Natural killer cell (primary cell): ENCODE measurements at regions not wholly inside any gene's neighbourhood (a gene's known extent, or its start where the extent isn't known, plus 50 kb on each side); places are given as distances from the start of the nearest gene placed in this dataset.

ENCODE experiments used
- ATAC-seq, 3 donors: fragments of 150-1000 bp in 2 of 3; fragments of 200-7000 bp in 1 of 3; cut with Tn5 transposase; 1 replicate in 1 of 3; 2 replicates in 2 of 3; pipeline ENCODE4 v1.10.0; 2021; ENCODE audit warnings: mild to moderate bottlenecking in 2 of 3, moderate library complexity in 2 of 3
- DNase-seq, 2 donors: peaks; one replicate each; pipeline versions ENCODE4 v3.0.0 to v3.0.0-alpha.2; 2013 to 2021; ENCODE audit warnings: mixed read lengths in 1 of 2
- H3K27ac ChIP-seq: one replicate; pipeline ENCODE4 v1.5.1; 2013; ENCODE audit warnings: mild to moderate bottlenecking, low read length
- H3K27me3 ChIP-seq: one replicate; pipeline ENCODE4 v1.6.1; 2013; ENCODE audit warnings: low read length; ENCODE audit not compliant: control insufficient read depth, insufficient read depth
- H3K36me3 ChIP-seq: one replicate; pipeline ENCODE4 v1.6.1; 2013; ENCODE audit warnings: low read length; ENCODE audit not compliant: control insufficient read depth, insufficient read depth
- H3K4me1 ChIP-seq: one replicate; pipeline ENCODE4 v1.6.1; 2013; ENCODE audit warnings: low read length; ENCODE audit not compliant: control insufficient read depth, insufficient read depth
- H3K4me3 ChIP-seq: one replicate; pipeline ENCODE4 v1.5.1; 2013; ENCODE audit warnings: low read length
- H3K9me3 ChIP-seq: one replicate; pipeline ENCODE4 v1.6.1; 2013; ENCODE audit warnings: low read length; ENCODE audit not compliant: control insufficient read depth, insufficient read depth
- H3K27ac Mint-ChIP-seq, 2 donors: one replicate each; pipeline ENCODE4 v1.8.0; 2022; ENCODE audit warnings: mild to moderate bottlenecking in 2 of 2, mixed read lengths in 2 of 2, moderate library complexity in 1 of 2
- H3K27me3 Mint-ChIP-seq, 2 donors: one replicate each; pipeline ENCODE4 v1.8.0; 2022; ENCODE audit warnings: low read depth in 2 of 2, mixed read lengths in 2 of 2
- H3K36me3 Mint-ChIP-seq: one replicate; pipeline ENCODE4 v1.8.0; 2022; ENCODE audit warnings: mixed read lengths
- H3K4me1 Mint-ChIP-seq, 2 donors: one replicate each; pipeline ENCODE4 v1.8.0; 2022; ENCODE audit warnings: mixed read lengths in 2 of 2
- H3K4me3 Mint-ChIP-seq: one replicate; pipeline ENCODE4 v1.8.0; 2022; ENCODE audit warnings: mild to moderate bottlenecking, moderate library complexity, mixed read lengths
- H3K9me3 Mint-ChIP-seq, 2 donors: one replicate each; pipeline ENCODE4 v1.8.0; 2022; ENCODE audit warnings: mixed read lengths in 2 of 2
- whole genome bisulfite sequencing: methylation state at CpG from one replicate; pipeline ENCODE4 v1.1.7; 2013; ENCODE audit warnings: missing lambda C conversion rate; ENCODE audit not compliant: insufficient coverage; 5-methylcytosine and 5-hydroxymethylcytosine counted together
- intact Hi-C: fragments of 100-400 bp; cut with micrococcal nuclease; formaldehyde crosslinking; loops from one replicate; pipeline ENCODE4 v1.14.2; 2022
- TF ChIP-seq, protein P1 (sequence below): fragments of 200-600 bp; IDR thresholded peaks from one replicate; pipeline ENCODE4 v1.8.0; 2022; ENCODE audit warnings: antibody characterized with exemption

DNA sequence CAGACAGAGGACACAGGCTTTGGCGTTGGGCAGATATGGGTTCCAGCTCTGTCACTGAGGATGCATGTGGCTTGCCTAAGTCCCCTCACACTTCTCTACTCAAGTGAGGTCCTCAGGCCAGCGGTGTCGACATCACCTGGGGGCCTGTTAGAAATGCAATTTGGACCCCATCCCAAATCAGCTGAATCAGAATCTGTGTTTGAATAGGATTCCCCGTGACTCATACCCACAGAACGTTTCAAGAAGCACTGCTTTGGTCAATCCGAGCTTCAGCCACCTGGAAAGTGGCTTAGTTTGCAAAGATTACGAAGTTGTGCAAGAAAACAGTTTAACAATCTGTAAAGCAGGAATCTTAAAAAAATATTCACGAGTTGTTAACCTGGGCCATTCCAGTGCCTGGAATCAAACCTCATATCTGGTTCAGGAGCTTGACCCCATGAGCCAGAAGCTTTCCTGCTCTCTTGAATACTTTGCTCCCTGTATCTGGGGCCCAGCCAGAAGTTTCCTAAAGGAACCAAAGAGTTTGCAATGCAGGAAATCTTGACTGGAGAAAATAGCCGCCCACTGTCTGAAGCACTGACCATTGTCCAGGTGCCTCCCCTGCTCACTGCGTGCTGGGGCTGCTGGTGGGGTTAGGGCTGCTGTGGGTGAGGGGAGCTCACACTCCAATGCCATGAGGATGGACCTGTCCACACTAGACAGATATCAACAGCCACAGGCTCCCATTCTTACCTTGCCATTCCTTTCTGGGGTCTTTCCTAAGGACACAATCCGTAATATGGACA lies 208.5 kb upstream of the LINGO1 start:
- no peaks in the 10 kb centered on the region for H3K4me1 ChIP-seq
- Mint-ChIP-seq H3K4me1 (no peaks in the 10 kb centered on the region), H3K4me3 (no peak overlapping the region), H3K36me3 (no peaks in the 10 kb centered on the region), H3K27ac (no peak overlapping the region), H3K9me3 (no peaks in the 10 kb centered on the region), H3K27me3 (peaks cover 22 to 36% of the 10 kb centered on the region in 2 donors)
- TF ChIP-seq, protein P1, sequence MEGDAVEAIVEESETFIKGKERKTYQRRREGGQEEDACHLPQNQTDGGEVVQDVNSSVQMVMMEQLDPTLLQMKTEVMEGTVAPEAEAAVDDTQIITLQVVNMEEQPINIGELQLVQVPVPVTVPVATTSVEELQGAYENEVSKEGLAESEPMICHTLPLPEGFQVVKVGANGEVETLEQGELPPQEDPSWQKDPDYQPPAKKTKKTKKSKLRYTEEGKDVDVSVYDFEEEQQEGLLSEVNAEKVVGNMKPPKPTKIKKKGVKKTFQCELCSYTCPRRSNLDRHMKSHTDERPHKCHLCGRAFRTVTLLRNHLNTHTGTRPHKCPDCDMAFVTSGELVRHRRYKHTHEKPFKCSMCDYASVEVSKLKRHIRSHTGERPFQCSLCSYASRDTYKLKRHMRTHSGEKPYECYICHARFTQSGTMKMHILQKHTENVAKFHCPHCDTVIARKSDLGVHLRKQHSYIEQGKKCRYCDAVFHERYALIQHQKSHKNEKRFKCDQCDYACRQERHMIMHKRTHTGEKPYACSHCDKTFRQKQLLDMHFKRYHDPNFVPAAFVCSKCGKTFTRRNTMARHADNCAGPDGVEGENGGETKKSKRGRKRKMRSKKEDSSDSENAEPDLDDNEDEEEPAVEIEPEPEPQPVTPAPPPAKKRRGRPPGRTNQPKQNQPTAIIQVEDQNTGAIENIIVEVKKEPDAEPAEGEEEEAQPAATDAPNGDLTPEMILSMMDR = no peak
- no peak for ATAC-seq
- no peak overlapping the region for H3K27ac ChIP-seq
- peaks cover 5% of the 10 kb centered on the region for H3K9me3 ChIP-seq
- 84% methylated on average over 10 of the region's 11 CpGs for WGBS
- DNase-seq = no peak
- intact Hi-C loops = no loop called here
- no peaks in the 10 kb centered on the region for H3K36me3 ChIP-seq
- H3K27me3 ChIP-seq = no peaks in the 10 kb centered on the region
- no peak overlapping the region for H3K4me3 ChIP-seq

DNA sequence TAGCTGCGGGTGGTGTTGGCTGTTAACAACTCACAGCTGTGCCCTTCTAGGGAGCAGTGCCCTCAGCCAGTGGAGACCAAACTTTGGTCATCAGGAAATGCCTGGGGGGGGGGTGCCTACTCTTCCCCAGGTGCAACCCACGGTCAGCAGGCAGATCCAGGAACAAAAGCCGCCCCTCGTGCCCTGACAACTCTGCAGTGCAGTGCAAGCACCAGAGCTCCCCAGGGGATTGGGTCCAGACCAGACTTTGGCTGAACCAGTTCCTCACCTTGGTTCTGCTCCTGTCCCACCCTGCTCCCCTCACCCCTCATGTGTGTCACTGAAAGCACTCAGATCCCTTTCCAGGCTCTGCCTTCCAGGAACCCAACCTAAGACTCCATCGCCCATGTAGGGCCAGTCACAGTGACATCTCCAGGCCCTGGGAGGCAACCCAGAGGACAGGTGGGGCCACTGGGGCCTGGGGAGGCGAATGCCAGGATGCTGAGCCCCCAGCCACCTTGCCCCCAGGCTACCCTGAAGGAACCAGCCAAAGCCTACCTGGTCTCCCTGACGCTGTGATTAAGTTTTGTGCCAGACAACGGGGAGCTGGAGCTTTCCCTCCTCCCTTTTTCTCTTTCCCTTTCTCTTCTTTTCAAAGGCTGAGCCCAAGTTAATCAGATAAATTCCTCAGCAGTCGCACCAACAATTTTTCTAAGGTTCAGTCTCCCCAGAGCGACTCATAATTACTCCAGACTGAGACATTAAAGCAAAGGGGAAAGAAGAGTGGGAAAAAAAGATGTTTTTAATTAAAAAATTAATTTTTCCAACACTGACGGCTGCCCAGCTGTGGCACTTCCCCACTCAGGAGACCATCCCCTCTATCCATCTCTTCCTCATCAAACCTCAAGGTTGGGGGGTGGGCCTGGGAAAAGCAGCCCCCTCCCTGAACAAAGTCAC lies 207.5 kb upstream of the LINGO1 start:
- ATAC-seq (no peak), DNase-seq (no peak)
- H3K36me3 ChIP-seq = no peaks in the 10 kb centered on the region

DNA sequence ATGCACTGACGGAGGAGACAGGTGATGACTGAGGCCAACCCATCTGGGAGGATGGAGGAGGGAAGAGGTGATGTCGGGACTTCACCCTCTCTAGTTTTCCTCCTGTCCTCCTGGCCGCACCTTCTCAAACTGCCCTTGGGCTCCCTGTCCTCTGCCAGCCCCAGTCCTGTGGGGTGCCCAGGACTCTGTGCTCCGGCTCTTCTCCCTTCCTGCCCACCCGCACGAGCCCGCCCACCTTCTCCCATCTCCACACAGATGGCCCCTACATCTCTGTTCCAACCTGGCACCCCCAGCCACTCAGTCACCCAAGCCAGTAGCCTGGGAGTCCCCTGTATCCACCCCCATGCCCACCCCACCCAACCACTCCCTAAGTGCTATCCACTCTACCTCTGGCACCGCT lies 206.7 kb upstream of the LINGO1 start:
- no peaks in the 10 kb centered on the region for H3K36me3 Mint-ChIP-seq
- intact Hi-C loops = no loop called here

More for the DNA sequence above, 207.5 kb upstream of the LINGO1 start:
- Mint-ChIP-seq H3K36me3 (no peaks in the 10 kb centered on the region), H3K27me3 (peaks cover 17 to 31% of the 10 kb centered on the region in 2 donors), H3K4me1 (no peaks in the 10 kb centered on the region), H3K27ac (no peak overlapping the region), H3K4me3 (no peak overlapping the region), H3K9me3 (no peaks in the 10 kb centered on the region)
- intact Hi-C loops = no loop called here
- Histone ChIP-seq H3K4me3 (no peak overlapping the region), H3K4me1 (no peaks in the 10 kb centered on the region), H3K27me3 (no peaks in the 10 kb centered on the region), H3K9me3 (peaks cover 4% of the 10 kb centered on the region), H3K27ac (no peak overlapping the region)
- TF ChIP-seq, protein P1 = no peak
- 73% methylated on average over 9 of the region's 11 CpGs for WGBS

More for the DNA sequence above, 206.7 kb upstream of the LINGO1 start:
- ATAC-seq (no peak), DNase-seq (no peak)
- Mint-ChIP-seq H3K27me3 (peaks cover 14 to 25% of the 10 kb centered on the region in 2 donors), H3K9me3 (no peaks in the 10 kb centered on the region), H3K27ac (no peak overlapping the region), H3K4me3 (no peak overlapping the region), H3K4me1 (no peaks in the 10 kb centered on the region)
- 91% methylated on average over 7 of the region's 8 CpGs for WGBS
- H3K9me3 ChIP-seq = no peaks in the 10 kb centered on the region
- H3K36me3 ChIP-seq = no peaks in the 10 kb centered on the region
- TF ChIP-seq, protein P1 = no peak
- no peaks in the 10 kb centered on the region for H3K27me3 ChIP-seq
- no peaks in the 10 kb centered on the region for H3K4me1 ChIP-seq
- no peak overlapping the region for H3K4me3 ChIP-seq
- no peak overlapping the region for H3K27ac ChIP-seq
